DMS53 (cell line): ENCODE measurements at regions not wholly inside any gene's neighbourhood (a gene's known extent, or its start where the extent isn't known, plus 50 kb on each side); places are given as distances from the start of the nearest gene placed in this dataset.
"Not testable (repeated sequence)": the region's sequence is repeated elsewhere in the genome, so short reads cannot be mapped to it uniquely, and the experiment has no call there.

Experiments used
- DNase-seq: peaks from one replicate; lab custom pipeline; 2025; lab: John Stamatoyannopoulos, UW

GRCh38 chr5:127216143-127216542 is 74.5 kb upstream of the MEGF10 start:
- no peak for DNase-seq

GRCh38 chr5:127216898-127217675 is 73.5 kb upstream of the MEGF10 start:
- peak; percentile 21 for DNase-seq

- DNase-seq, result not testable (repeated sequence)
These were observed 68.7 kb upstream of the MEGF10 start for GRCh38 chr5:127221936-127222335.

DNA sequence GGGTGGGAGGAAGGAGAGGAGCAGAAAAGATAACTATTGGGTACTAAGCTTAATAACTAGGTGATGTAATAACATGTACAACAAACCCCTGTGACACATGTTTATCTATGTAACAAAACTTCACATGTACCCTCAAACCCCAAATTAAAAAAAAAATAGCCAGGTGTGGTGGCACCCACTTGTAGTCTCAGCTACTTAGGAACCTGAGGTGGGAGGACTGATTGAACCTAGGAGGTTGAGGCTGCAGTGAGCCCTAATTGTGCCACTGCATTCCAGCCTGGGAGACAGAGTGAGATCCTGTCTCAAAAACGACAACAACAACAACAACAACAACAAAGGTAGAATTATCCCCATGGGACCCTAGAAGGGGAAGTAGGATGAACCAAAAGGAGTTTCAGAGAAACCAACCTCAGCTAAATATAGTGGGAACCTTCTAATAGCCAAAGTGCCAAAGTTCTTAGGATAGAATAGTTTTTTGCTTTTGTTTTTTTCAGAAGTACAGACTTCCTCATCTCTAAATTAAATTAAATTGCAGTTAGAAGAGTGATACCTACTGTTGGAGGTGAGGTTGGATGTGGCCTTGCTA is 67.9 kb upstream of the MEGF10 start:
- DNase-seq, result not testable (repeated sequence)

DNA sequence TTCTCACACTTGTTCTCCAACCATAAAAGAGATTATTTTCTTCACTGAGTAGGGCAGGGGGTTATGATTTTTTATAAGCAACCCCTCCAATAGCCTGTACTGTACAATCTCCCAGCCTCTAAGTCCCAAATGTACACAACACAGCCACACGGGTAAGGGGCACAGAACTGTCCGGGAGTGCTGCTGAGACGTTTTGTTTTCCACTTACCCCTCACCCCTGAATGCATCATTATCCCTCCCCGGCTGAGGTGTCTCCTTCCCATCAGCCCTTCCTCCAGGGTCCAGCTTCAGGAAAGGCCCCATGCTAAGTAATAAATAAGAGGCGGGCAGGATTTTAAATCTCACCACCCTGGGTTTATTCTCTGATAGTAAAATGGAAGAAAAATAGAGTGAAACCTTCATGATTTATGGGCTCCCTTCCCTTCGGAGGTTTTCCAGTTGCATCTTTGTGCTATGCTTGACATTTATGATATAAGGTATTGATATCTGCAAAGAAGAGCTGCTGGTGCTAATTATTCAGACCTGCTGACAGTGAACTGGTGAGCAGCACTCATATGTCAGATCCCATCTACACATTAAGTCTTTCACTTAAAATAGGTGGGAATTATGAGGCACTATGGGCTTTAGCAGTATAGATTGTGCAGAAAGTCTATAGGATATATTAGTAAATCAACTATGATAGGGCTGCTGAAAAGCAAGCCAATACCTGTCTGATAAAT is 67.2 kb upstream of the MEGF10 start:
- DNase-seq, result no peak

GRCh38 chr5:127227881-127228280 is 62.7 kb upstream of the MEGF10 start:
- DNase-seq, result no peak

DNA sequence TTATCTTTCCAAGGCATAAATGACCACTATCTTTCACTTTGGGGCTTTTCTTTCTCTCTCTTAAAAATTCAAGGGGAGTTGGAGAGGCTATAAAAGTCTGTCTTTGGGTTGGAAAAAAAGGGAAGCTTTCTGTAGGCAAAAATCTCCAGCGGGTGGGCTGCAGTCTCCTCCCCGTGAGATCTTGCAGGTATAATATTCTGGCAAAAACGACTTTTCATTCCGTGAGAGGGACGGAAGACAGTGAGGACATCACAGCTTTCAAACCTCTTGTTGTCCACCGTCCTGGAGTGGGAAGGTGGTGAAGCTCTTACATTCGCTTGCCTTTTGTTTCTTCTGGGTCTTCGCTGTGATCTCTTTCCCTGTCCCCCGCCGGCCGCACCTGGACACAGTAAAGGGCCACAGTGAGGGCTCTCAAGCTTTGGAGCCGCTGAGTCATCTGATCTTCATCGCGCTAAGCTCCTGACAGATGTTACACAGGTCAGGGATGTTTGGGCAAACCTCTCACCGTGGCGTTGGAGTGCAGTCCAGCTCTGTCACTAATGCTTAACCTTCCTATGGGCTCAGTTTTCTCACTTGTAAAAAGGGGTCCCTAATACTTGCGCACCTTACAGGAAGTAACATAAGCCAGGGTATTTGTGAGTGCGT is 61.9 kb upstream of the MEGF10 start:
- DNase-seq, result peak; percentile 96

DNA sequence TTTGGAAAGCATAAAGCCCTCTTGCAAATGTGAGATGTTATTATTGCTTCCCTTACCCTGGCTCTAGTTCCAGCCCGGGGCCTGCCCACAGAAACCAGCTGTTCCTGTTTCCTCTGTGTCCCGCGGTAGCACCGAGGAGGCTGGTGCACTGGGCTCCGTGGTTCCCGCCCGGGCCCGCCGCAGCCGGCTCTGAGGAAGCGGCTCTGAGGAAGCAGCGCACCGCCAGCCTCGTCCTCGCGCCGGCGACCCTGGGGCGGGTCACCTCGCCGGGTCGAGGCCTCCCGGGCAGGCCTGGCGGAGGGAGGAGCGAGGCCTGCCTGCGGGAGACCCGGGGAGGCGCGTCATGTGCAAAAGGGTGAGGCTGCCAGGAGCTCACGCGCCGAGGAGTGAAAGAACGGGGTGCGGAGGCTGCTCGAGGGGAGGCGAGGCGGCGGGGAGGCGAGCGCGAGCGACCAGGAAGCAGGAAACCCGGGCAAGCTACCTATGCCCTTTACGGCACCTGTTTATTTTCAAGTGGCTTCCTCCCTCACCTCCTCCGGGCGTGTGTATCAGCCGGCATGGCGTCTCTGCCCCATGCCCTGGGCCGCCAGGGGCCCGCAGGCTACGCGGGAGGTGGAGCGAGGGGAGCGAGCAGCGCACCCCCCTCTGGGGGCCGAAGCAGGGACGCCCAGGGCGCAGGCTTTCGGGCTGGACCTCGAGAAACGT is 61.3 kb upstream of the MEGF10 start:
- peak; percentile 91 for DNase-seq

DNA sequence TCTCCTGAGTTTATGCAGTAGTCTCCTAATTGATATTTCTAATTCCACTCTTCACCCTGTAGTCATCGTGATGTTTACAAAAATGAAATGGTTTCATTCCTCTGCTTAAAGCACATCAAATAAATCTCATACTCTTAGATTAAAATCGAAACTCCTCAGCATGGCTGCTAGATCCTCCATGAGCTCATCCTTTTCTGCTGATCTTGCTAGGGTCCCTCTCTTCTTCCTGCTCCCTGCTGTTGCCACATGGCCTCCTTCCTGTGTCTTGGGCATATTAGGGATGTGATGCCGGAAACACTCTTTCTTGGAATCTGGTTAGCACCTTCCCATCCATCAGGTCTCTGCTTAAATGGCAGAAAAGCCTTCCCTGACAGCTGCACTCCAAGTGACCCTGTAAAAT is 59.5 kb upstream of the MEGF10 start:
- no peak for DNase-seq

DNA sequence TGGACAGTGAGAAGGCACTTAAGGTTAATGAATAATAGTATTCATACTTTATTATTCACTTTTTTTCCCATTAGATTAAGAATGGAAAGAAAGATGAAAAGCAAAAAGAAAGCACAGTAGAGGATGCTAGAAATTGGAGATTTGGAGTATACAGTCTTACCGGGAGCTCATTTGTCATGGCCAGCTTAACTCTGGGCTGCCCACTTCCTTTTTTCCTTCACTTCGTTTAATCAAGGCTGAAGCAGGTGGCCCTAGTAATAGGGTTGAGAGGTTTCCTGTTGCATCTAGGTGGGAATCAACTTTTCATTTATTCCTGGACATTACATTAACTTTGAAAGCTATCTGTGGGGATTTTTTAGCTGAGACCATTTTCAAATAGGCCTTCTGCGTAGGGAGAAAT is 57.0 kb upstream of the MEGF10 start:
- no peak for DNase-seq

DNA sequence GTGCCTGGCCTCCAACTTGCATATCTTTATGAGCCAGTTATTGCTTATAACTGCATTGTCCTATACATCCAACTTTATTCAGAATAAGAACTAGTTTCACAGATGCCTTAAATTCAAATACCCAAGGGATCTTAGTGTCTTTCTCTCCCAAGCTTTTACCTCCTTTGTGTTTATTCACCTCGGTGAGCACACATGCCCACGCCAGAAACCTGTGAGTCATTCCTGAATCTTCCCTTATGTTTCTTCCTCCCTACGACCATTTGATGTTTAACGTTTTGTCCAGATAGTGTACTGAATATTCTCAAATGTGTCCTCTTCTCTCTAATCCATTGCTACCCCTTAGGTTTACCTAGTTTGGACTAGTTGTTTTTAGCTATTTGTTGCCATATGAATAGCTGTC is 55.5 kb upstream of the MEGF10 start:
- no peak for DNase-seq

DNA sequence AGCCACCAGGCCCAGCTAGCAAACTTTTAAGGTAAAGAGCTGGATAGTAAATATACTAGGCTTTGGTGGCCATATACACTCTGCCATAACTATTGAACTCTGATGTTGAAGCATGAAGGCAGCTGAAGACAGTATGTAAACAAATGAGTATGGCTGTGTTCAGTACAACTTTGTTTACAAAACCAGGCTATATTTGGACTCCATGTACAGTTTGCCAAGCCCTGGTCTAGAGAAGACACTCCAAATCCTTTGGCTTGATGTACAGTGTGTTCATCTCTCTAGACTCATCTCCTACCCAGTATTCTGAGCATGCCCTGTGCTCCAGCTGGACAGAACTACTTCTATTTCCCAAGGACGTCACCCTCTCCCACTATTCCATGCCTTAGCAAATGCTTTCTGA is 54.3 kb upstream of the MEGF10 start:
- DNase-seq, result peak; percentile 44
